NCI-H2196 (cell line): ENCODE measurements at regions not wholly inside any gene's neighbourhood (a gene's known extent, or its start where the extent isn't known, plus 50 kb on each side); places are given as distances from the start of the nearest gene placed in this dataset.

Source experiments
- DNase-seq: peaks from one replicate; lab custom pipeline; 2025; ENCODE audit not compliant: unreplicated experiment; lab: John Stamatoyannopoulos, UW

DNA sequence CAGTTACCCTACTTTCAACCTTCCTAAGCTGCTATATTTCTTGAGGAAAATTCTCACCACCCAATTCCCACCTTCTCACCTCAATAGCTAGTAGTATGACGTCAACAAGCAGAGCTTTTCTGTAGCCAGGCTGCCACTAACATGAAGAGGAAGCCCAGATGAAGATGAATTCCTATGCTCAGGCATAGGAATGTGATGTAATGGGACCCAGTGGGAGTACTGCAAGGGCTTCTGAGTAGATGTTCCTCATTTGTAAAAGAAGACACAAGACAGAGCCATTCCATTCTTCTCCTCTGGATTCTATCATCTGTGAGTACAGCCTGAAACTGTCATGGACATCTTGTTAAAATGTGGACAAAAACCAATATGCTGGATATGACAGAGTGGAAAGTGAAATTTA lies 81.6 kb upstream of the KLF3 start:
- no peak for DNase-seq

DNA sequence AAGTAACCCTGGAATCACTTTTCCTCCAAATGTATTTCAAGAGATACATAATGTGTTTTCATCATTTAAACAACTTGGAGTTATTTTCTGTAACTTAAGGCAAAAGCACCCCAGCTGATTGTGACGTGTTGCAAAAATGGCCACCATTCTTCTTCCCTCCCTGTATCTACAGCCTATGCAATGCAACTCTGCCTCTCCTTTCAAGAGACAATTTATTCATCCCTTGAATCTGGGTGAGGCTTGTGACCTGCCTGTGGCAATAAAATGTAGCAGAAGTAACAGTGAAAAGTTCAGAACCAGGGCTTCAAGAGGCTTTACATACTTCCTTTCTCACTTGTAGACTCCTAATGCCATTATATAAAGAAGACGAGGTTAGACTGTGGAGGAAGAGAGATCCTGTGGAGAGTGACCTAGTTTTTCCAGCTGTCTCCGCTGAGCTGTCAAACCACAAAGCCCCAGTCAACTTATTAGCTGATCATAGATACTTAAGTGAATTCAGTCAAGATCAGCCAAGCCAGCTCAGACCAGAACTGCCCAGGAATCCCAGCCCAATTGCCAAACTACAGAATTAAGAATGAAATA lies 81.0 kb upstream of the KLF3 start:
- DNase-seq = no peak

DNA sequence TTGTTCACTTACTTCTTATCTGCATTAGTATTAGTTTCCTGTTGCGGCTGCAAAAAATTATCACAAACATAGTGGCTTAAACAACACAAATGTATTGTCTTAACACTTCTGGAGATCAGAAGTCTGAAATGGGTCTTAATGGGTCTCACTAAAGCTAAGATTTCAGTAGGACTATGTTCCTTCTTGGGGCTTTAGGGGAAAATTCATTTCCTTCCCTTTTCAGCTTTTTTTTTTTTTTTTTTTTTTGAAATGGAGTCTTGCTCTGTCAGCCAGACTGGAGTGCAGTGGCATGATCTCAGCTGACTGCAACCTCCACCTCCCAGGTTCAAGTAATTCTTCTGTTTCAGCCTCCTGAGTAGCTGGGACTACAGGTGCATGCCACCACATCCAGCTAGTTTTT lies 78.1 kb upstream of the KLF3 start:
- no peak for DNase-seq

DNA sequence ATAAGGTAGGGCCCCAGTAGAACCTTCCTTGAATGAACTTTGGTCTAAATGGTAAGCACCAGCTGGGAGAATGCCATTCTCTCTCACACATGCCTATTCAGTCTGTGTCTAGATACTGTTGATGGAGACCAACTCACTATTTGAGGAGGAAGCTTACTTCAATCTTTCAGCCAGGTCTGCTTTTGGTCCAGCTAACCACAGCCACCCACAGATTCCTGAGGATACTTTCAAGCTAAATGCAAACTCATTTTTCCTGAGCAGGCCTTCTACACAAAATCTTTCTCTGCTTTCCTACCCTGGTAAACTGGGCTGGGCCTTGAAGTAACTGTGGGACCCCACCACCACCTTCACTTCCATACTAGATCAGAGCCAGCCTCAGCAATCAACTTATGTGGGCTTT lies 76.9 kb upstream of the KLF3 start:
- DNase-seq = no peak

DNA sequence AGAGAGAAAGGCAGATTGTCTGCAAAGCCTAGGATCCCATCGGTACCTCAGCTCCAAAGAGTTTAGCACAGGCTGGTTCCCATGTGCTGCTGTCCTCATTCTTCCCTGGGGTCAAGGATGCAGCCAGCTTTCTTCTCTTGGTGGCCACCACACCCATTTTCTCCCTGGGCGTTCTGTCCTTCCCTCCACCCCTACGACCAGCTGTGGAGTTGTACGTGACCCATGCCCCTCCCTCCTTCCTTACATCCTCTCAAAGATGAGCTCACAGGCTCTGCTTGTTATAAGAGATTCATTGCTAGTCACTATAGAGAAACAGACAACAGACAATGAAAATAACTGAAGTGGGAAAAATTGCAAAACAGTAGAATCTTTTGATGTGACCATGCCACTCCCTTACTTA lies 74.0 kb upstream of the KLF3 start:
- DNase-seq = no peak

DNA sequence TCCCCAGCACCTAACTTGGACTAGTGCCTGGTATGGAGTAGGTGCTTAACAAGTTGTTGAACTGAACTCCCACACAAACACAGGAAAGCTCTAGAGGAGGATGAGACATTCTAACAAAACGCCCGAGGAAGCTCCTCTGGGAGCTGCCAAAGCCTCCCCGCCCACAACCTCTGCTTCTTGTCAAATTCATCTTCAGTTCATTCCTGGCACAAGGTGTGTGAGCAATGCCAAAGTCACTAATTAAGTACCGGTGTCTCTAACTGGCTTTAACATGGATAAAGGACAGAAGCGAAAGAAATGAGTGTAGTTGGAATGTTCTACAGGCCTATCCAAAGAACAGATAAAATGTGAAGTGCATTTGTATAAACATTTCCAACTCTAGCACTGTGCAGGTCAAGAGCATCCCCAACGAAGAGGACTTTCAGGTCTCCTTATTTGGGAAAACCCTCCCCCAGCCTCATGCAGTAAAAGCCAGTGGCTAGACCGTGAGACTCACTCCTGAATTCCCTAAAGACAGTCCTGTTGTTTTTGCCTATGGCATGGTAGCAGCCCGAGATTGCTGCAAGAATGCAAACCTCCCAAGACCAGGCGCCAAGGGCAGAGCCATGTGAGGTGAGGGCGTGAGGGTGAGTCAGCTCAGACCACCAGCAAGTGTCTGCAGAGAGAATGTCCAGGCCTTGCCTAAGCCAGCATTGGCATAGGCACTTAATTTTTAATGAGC lies 72.2 kb upstream of the KLF3 start:
- DNase-seq = no peak

DNA sequence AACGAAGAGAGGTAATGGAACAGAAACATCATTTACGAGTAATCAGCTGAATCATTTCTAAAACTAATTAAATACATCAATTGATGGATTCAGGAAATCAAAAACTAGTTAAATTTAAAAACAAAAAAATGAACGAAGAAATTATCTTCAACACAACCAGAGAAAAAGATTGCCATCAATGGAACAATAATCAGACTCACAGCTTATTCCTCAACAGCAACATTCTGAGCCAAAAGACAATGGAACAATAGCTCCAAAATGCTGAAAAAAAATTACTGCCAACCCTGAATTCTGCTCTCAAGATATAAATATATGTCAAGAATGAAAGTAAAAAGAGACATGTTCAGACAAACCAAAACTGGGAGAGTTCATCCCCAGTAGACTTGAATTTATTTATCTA lies 65.5 kb upstream of the KLF3 start:
- DNase-seq = no peak

DNA sequence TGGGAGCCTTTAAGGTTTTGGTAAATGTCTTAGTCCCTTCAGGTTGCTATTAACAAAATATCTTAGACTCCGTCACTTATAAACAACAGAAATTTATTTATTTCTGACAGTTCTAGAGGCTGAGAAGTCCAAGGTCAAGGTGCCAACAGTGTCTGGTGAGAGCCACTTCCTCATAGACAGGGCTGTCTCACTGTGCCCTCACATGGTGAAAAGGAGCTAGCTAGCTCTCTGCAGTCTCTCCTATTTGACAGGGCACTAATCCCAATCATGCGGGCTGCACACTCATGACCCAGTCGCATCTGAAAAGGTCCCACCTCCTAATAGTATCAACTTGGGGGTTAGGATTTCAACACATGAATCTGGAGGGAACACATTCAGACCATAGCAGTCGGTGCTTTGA lies 63.4 kb upstream of the KLF3 start:
- DNase-seq = no peak

DNA sequence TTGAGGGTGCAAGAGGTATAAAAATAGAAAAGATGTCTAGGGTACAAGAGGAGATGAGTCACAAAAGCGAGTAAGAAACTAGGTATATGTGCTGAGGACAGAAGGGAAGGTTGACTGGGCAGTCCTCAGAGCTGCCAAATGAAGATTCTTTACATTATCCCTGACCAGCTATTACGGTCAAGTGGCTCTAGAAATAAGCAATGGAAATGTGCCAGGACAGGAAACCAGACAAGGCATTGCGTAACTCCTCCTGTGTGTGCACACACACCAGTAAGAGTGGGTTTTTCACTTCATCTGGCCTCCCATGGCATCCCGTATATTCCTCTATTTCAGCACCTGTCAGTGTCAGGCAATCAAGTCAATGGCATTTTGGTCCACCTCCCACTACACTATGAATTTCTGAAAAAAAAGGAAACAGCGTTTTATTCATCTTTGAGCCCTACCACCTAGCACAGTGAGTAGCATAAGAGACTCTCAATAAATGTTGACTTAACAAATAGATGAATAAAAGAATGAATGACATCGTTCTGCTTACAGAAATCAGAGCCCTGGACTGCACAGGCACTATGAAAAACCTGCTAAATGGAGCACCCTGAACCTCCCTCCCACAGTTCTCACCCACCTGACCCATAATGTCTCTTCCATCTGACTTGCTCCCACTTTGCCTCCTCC lies 62.6 kb upstream of the KLF3 start:
- DNase-seq = peak; percentile 77

DNA sequence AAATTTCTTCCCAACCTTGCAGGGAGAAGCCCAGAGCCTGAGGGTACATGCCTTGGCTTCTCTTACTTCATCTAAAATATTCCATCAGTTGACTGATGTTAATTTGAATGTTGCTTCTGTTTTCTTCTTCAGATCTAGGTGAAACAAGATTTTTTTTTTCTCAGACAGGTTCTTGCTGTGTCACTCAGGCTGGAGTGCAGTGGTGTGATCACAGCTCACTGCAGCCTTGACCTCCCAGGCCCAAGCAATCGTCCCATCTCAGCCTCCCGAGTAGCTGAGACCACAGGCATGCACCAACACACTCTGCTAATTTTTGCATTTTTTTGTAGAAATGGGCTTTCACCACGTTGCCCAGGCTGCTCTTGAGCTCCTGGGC lies 62.1 kb upstream of the KLF3 start:
- DNase-seq = no peak

DNA sequence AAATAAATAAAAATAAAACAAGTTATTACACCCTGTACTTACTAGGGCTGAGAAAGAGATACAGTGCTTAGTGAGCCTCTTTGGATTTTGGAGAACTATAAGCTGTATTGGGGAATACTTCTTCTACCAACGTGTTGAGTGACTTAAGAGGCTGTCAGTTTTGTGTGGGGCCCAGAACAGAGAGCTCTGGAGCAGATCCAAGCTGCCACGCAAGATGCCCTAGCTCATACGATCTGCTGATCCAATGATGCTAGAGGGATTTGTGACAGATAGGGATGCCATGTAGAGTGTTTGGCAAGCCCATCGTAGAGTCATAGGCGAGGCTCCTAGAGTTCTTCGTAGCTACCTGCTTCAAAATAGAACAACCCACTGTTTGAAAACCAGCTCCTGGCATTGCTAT lies 60.3 kb upstream of the KLF3 start:
- DNase-seq = no peak

DNA sequence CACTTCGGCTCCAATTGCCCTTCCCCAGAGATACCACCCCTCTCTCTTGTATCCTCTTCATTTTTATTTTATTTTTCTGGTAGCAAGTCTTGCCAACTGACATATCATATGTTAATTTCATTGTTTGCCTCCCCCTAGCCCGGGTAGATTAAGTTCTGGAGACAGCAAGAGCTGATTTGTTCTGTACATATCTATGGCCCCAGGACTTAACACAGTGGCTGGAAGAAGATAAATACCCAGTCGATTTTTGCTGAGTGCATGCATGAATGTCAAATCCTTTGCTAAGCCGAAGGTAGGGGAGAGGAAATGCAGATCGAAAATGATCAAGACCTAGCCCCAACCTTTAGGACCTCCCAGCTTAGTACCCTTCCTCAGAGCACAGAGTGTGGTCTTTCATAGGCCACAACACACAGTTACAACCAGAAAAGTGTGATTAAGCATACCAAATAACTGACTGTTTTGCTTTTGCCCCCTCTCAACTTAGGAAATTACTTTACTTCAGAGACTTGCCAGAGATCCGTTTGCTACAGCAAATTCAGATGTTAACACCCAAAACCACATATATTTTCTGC lies 58.7 kb upstream of the KLF3 start:
- peak; percentile 12 for DNase-seq

DNA sequence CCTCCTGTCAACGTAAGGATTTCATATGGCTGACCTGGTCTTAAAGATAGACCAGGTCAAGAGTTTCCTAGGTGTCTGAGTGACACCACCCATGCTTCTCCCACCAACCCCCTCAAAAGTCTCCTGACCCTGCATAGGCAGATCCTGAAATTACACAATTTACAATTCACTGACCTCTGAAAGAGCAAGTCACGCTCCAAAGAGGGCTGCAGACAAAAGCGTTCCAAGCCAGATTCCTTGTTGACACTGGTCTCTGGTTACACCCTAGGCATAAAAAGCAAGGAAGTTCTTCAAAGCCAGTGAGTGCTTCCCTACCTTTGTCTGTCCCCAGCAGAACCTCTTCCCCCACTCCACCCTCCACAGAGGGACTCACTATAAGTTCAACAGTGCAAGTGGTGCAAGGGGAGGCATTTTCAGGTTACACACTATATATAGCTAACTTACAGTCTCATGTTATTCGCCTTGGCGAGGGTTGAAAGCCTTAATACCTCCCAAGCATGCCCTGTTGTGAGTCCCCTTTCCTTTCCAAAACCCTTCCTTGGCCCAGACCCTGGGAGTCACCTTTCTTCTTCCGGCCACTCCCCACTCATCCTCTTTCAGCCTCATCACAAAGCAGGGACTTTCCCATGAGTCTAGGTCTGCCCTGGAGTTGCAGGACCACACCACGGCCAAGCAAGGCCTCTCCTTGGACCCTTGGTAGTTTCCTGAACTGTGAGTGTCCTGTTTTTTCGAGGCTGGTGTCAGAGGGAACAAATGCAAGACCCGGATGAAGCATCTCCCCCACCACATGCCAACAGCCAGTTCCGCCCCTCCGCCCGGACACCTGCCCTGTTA lies 58.0 kb upstream of the KLF3 start:
- peak; percentile 83 for DNase-seq

DNA sequence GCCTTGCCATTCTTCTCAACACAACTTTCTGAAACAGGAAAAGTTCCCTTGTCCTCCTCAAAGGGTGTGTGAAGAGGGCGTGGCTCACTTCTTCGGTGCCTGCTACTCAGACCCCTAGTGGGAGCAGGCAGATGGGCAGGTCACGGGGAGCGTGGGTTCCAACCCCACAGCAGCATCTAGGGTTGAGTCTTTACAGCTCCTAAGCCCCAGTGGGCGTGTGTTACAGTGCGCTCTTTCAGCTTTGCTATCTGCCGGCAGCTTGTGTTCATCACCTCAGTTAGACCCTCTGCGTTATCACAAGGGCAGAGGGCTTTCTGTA lies 57.5 kb upstream of the KLF3 start:
- no peak for DNase-seq

DNA sequence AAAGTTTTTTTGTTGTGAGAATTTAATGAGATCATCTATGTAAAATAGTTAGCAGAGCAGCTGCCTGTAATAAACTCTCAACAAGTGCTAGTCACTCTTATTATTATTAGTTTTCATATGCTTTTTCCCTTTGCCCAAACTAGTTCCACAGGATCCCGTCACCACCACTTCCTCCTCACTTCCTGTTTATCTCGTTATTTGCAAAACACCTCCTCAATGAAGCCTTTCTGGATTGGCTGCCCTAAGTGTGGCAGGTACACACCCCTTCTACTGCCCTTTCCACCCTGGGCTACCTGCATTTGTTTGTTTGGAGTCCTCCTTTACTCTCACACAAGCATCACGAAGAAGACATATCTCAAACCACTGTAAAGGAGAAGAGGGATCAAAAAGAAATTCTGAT lies 54.4 kb upstream of the KLF3 start:
- no peak for DNase-seq

DNA sequence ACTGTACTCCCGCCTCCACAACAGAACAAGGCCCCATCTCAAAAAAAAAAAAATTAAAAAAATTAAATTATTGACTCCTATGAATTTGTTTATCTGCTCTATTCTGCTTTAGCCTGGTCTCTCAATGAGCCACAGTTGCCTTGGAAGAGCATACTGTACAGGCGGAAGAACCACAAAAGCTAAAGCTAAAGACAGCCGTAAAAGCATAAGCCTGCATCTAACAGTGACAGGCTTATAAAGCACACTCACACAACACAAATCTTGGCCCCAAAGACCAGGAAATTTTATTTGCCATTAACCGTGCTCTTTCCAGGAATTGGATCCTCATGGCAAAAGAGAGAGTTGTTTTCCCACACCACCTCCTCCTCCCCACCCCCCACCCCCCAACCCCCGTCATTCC lies 53.5 kb upstream of the KLF3 start:
- DNase-seq = no peak

DNA sequence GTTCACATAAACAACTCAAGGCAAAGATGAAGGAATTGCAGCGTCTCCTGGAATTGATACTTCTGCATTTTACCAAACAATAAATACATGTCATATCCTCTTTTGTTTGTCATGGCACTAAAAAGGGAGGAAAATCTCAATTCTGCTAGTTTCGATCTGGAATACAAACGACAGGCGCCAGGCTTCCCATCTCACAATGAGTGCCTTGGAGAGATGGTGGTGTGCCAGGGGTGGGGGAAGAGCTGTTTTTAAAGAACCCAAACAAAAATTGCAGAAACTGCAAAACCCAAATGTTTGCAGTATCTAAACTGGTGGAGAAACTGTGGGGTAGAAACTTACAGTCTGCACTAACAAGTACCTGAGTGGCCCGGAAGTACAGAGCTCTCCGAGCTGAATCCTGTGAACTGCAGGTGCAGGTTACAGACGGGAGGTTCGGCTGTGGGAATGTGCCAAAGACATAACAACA lies 53.0 kb upstream of the KLF3 start:
- peak; percentile 23 for DNase-seq

DNA sequence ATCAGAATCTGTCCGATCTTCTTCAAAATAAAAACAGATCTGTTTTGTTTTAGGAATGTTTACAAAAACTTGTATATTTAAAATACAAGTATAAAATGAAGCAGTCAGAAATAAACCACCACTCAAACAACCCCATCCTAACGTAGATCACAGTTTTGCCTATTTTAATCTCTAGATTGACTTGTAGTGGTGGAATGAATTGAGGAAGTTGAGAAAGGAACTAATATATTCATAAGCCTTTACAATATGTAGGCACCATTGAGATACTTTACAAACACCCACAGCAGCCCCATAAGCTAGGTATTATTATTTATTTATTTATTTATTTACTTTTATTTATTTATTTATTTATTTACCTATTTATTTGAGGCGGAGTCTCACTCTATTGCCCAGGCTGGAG lies 52.3 kb upstream of the KLF3 start:
- no peak for DNase-seq

DNA sequence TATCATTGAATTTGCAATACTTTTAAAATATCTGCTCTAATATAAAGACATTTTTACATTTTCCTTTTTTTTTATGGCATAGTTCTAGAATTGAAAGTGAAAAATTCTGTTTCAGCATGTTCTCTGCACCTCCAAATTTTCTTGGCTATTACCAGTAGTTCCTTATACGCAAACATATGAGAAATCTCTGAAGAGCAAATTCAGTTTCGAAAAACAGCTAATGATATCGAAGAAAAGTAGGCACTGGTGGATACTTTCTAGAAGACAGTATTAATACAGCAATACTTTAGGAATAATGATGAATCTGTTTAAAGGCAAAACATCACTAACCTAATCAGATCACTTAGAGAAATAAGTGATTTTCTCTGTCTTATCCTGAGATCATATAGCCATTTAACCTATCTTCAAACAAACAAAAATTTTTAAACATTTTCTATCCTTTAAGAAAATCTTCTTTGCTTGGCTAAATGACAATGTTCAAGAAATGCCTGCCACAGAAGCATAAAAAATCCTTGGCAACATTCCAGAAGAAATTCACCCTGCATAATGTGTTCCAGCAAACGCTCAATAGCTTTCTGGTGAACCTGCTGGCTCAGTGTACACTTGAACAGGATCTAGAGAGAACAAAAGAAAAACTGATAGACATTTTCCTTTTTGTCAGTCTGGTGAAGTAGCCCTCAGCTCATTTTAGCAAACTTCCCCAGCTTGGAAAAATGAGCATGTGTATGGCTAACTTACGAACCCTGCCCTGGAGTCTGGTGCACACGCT lies 51.2 kb upstream of the KLF3 start:
- DNase-seq = peak; percentile 63
